HG02938 (cell line): ENCODE measurements at regions not wholly inside any gene's neighbourhood (a gene's known extent, or its start where the extent isn't known, plus 50 kb on each side); places are given as distances from the start of the nearest gene placed in this dataset.

ENCODE experiments used
- ATAC-seq: cut with Tn5 transposase; IDR thresholded peaks from one replicate; pipeline ENCODE4 v1.9.1; 2021; ENCODE audit warnings: mild to moderate bottlenecking, moderate library complexity; ENCODE audit not compliant: unreplicated experiment

DNA sequence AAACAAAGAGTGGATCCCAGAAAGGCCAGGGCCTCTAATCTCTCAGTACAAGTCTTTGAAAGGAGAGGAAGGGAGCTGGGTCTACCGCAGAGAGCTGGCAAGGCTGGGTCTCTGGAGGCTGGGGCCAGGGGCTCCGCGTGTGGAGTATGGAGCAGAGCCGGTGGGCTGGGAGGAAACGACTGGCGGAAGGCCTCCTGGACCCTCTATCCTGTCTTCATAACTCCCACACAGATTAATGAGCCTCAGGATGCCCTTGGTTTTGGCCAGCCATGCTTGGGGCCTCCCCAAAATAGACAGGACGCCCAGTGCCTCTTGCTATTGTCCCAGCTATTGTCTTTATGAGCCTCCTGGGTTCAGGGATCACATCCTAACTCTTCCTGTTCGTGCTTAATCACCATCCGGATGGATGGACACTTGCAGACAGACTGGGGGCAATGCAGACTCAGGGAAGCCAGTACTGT is 306.4 kb downstream of the DHX35 start:
- no peak for ATAC-seq

DNA sequence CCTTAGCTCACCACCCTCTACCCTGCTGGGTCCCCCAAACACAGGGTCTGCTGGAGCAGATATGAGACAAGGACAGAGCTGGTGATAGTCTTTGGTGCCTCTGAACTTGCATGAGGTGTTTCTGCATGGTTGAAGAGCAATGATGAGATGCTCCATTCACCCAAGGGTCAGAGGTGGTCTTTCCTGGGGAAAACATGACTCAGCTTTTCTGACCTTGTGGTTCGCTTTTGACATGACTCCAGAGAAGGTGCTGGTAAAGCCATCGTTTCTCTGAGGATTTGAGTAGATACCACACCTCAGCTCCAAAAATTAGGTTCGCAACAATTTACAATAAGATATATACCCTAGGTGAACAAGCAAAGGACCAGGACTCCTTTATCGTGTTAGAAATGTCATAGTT is 304.8 kb downstream of the DHX35 start:
- no peak for ATAC-seq

DNA sequence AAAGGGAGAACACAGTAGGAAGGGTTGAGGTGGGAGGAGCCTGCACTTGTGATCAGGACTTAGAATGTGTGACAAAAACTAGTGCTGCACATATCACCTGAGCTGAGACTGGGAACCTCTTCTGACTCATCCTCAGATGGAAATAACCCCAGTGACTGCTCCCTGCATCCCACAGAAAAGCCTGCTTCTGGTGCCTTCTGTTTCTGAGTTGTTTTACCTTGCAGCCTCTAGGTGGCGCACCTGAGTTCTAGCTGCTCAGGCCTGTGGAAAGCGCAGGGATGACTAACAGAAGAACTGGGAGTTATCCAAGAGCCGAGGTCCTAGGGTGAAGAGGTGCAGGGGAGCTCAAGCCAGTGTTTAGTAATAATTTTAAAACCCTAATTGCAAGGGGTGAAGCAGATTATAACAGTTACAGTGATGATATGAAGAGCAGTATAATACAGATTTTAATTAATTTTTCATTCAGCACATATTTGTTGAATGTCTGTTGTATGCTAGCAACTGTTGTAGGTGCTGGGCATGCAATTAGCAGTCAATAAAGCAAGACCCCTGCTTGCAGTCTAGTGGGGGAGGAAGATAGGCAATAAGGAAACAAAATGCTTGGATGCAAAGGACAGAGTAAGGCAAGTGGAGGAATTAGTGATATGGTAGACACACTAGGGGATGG is 302.5 kb downstream of the DHX35 start:
- ATAC-seq, result peak; percentile 49

DNA sequence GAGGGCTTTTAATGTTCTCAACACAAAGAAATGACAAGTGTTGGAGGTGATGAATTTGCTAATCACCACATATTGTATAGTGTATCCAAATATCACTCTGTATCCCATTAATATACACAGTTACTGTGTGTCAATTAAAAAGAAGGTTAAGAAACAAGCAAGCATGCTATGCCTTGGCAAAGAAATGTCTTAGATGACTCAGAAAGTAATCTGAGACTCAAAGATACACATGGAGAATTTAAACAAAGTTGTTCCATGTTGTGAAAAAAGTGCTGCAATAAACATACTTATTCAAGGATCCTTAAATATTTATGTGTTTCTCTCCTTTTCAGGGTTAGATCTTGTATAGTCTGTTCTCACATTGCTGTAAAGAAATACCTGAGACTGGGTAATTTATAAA is 300.9 kb downstream of the DHX35 start:
- no peak for ATAC-seq

DNA sequence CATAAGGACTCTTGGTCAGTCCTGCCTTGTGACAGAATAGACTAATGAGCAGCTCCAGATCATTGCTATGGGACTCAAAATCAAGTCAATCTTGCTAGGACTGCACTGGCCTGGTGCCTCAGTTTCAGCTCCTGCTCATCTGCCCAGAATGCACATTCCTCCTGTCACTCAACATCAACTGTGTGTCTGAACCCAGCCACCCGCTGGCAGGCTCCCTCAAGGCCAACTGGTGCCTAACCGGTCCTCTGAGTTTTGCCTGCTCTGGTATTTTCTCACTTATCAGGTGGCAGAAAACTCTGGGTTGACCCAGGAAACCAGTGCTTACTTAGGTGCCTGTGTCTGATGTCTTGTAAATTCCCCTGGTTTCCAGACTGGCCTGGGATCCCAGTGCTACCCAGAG is 297.7 kb downstream of the DHX35 start:
- ATAC-seq, result no peak

DNA sequence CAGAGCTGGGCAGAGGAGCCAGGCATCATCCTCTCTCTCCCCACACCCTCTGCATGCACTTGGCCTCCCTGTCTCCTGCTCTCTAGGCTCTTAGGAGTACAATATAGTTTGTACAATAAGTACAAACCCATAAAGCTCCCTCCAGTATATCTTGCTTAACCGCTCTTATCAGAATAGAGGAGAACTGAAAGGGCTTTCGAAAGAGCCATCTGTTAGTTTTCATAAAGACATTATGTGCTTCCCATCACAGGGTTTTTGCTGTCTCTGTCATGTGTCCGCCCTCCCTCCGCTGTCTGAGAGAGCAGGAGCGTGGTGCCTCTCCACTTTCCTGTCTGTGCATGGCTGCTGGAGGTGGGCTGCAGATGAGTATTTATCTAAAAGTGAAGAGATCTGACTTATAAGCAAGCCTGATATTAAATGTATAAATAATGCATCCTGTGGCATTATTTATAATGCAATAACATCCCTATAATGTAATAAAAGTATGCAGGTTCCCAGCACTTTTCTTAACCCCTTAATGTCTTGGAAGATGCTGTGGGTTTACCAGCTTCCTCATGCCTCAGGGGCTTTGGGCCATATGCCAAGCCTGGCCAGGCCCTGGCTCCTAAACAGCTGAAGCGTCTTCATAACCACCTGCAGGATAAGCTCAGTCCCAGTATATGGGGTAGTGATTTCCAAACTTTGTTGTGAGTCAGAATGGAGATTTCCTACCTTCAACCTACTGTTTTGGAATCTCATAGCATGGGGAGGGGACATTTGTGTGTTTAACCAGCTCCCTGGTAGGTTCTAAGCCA is 297.1 kb downstream of the DHX35 start:
- ATAC-seq, result no peak

- no peak for ATAC-seq
Observed at GRCh38 chr20:39258253-39258652, 296.1 kb downstream of the DHX35 start.

DNA sequence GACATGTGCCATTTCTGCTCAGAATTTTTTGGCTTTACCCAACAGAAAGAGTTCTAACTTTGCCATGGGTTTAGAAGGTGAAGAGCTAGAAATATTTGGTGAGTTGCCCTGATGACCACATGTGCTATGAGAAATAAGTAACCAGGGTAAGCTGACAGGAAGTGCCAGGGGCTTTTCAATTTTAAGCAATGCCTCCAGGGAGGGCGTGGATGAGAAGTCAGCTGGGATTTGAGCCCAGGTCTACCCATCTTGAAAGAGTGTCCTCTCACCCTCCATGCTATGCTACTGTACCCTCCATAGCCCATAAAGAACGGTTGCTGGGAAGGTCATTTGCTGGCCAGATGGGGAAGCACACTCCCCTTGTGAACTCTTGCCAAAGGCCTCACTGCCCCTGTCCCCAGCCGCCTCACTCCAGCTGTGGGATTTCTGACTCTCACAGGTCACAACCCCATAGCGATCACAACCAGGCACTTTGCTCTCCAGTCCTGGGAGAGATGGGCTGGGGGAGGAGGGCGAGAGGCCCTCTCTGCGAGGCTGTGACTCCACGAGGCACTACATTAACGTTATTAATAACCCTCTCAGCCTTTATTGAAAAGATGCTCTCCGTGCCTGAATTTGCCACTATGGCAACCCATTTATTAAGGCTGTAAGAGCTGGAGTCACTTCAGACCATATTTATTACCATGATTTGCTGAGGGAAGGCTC is 291.1 kb downstream of the DHX35 start:
- ATAC-seq, result no peak

DNA sequence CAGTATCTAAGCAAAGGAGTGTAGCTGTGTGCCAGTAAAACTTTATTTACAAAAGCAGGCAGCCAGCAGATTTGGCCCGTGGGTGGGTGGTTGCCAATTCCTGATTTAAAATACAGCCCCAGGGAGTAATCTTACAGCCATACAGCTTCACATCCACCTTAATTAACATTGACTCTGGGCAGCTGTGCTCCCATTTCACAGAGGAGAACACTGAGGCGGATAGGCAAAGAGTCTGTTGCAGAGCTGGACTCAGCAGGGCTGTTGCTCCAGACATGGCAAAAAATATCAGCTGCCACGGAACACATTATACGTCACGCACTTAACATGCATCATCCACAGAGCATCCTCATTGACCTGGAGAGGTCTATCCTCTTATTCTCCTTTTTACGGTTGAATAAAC is 289.9 kb downstream of the DHX35 start:
- ATAC-seq, result no peak

DNA sequence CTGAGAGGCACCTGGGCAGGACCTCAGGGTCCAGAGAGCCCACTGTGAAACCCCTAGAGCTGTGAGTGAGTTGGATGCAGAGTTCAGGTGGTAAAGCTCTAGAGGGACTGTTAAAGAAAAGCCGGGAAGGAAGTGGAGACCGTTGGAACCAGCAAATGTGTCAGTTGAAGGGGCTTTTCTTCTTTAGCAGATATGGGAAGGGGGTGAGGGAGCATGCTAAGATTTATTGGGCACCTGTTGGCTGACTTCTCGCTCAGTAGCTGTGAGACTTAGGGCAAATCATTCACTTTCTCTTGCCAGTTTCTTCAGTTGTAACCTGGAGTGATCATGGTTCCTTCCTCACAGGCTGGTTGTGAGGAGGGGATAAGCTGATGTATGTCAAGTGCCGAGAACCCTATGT is 287.7 kb downstream of the DHX35 start:
- ATAC-seq, result no peak

DNA sequence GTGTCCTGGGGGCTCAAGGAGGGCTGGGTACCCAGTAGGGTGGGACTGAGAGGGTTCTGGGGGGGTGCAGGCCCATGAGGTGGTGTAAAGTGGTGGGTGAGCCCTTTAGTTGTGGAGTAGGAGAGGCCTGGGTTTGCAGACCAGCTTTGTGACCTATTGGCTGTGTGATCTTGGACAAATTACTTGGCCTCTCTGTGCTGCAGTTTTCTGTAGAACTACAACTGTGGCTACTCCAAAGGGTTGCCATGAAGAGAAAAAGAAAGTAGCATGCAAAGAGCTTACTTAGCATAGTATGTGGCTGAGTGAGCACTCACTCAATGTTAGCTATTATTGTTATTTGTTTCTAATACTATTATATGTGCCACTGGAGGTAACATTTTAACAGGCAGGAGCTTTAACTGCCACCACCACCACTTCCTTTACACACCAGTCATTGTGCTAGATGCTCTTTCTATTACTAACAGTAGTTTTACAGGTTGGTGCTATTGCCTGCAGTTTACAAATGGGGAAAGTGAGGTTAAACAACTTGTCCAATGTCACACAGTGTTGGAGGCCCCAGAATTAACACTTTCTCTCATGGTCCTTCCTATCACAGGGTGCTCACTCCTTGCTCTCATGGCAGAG is 286.8 kb downstream of the DHX35 start:
- ATAC-seq, result no peak

DNA sequence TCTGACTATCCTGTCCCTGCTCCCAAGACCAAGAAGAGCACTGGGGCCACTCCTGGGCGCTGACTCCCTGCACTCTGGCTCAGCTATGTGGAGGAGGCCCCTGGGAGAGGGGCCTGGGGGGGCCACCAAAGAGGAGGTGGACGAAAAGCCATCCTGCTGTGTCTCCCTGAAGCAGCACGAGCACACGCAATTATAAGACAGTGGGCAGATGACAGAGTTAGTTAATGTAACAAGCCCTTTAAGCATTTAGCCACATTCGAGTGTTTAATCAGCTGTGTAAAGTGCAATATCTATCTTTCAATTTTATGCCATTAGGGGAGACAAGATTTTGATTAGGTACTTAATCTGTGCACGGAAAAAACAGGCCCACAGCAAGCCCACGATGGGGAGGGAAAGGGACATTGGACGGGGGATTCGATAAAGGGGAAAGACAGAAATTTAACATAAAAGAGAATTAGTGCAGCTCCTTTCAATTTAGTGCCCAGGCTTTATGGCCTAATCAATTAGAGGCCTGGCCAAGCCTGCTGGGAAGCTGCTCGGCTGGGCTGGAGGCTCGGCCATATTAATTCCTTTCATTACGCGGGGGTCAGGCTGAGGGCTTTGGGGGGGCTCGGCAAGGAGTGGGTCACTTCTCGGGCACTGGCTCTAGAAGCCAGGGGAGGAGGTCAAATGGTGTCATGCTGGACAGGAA is 286.2 kb downstream of the DHX35 start:
- ATAC-seq, result no peak

DNA sequence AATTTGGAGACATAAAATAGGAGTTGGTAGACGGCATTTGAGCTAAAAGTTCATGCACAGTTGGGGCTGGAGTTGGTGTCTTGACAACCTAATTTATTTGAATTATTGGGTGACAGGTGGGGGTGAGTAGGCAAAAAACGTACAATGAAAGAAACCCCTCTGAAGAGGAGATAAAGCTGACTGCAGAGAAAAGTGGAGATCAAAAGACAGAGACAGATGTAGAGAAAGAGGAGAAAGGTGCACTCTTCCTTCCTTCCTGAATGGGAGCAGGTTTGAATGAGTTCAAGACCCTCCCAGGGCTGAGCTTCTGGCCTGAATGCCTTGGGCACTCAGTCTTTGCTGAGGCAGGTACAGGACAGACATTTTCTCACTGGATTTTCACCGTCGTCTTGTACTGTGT is 284.3 kb downstream of the DHX35 start:
- ATAC-seq, result no peak

DNA sequence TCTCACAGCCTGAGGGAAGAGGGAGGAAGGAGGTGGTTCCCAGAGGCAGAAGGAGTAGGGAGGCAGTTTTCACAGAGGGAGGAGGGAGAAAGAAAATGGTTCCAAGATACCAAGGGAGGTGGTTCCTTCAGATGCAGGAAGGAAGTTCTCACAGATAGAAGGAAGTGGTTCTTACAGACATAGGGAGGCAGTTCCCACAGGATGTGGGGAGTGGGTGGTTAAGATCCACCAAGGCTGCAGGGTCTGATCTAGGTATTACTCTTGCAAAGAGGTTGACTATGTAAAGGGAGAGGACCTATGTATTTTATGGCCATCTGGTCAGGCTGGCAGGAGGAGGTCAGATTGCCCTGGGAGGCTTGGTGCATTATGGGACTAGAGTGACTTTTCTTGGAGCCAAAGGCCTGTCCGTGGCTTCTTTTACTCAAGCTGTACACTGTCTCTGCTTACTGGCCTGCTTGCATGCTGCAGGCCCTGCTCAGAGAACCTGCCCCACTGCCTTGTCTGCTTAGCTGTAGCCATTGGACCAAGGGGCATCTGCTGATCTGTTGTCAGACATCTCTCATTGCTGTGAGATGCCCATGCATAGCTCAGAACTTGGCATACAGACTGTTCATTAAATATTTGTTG is 283.7 kb downstream of the DHX35 start:
- no peak for ATAC-seq

GRCh38 chr20:39243962-39244361 is 281.8 kb downstream of the DHX35 start:
- ATAC-seq, result no peak

- ATAC-seq, result no peak
Observed at GRCh38 chr20:39242614-39243013, 280.5 kb downstream of the DHX35 start.

DNA sequence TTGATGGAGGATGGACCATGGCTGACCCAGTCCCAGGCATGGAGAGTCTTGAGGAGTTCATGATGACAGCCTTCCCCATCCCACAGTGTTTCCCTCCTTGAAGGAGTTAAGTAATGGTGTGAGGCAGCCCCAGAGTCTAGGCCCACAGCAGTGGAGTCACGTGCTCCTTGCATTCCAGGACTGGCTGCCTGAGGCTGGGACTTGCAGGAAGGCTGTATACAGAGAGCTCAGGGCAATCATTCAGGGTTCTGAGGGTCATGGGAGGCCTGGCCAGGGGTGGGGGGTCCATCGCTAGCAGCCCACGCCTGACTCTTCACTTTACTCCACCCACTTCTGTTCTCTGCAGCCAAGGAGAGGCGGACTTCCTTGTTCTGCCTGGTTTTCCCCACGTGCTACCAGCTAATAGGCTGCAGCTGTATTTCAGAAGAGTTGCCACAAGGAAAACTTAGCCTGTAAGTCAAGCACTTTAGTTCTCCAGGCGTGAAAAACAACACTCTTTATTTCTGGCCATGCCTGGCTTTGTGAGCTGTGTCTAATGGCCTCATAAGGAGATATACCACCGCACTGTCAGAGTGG is 272.5 kb downstream of the DHX35 start:
- ATAC-seq, result no peak

DNA sequence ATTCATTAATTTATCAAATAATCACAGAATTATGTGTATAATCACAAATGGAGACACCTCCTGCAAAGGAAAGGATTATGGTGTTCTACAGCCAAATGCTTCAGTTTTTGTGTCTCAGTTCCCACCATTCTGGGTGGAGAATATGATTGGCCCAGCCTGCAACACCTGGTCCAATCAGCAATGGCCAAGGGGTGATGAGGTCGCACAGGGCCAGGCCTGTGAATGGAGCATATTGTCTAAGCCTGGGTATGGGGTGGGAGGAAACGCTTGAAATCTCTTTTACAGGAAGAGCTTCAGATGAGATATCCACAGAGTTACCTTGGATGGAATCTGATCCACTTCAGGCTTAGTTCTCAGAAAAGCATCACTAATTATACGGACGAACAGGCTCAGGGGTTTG is 271.6 kb downstream of the DHX35 start:
- ATAC-seq, result no peak

DNA sequence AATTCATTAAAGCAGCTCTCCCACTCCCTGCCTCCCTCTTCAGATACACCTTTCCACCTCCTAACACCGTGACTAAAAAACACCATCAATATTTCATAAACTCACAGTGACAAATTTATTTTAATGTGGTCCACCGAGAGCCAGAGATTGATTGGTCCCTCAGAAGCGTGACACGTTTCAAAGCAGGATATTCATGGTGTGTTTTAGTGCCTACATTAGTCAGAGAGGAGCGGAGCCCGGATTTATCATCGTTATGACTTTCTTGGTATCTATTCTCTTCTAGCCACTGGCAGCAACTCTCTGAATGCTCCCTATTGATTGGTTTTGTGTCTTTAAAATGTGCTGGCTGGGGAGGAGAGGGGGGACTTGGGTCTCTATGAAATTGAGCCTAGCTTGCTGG is 265.3 kb downstream of the DHX35 start:
- no peak for ATAC-seq

DNA sequence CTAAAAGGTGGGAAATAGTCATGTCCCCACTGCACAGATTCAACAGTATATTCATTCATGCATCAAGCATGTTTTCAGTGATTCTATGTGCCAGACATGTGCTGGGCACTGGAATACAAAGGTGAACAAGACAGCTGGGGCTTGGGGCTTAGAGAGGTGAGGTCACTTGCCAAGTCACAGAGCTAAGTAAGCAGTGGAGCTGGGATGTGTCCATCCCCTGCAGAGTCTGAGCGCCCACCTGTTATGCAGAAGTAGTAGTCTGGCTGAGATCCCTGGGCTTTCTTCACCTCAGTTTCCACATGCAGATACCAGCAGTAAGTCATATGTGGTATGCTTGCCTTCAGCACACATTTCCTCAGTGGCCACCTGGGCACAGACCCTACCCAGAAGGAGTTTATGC is 263.8 kb downstream of the DHX35 start:
- ATAC-seq, result no peak
